ENCODE measurements at regions not wholly inside any gene's neighbourhood (a gene's known extent, or its start where the extent isn't known, plus 50 kb on each side); places are given as distances from the start of the nearest gene placed in this dataset.
A peak's percentile ranks its signal among the peaks of the same experiment; 100 is the strongest.

DNA sequence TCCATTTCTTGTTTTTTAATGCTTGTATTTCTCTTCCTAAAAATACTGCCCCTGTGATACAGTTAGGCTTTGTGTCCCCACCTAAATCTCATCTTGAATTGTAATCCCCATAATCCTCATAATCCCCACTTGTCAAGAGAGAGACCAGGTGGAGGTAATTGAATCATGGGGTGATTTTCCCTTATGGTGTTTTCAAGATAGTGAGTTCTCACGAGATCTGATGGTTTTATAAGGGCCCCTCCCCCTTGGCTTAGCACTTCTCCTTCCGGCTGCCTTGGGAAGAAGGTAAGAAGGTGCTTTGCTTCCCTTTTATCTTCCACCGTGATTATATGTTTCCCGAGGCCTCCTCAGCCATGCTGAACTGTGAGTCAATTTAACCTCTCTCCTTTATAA is 227.4 kb downstream of the MAN2A1 start:
- ATAC-seq: no peak
- no peak overlapping the region for H3K4me3 ChIP-seq
- H3K27ac ChIP-seq: no peak overlapping the region
- H3K4me1 ChIP-seq: peaks cover 3% of the 10 kb centered on the region
- no peaks in the 10 kb centered on the region for H3K9me3 ChIP-seq
- TF ChIP-seq, protein P1, sequence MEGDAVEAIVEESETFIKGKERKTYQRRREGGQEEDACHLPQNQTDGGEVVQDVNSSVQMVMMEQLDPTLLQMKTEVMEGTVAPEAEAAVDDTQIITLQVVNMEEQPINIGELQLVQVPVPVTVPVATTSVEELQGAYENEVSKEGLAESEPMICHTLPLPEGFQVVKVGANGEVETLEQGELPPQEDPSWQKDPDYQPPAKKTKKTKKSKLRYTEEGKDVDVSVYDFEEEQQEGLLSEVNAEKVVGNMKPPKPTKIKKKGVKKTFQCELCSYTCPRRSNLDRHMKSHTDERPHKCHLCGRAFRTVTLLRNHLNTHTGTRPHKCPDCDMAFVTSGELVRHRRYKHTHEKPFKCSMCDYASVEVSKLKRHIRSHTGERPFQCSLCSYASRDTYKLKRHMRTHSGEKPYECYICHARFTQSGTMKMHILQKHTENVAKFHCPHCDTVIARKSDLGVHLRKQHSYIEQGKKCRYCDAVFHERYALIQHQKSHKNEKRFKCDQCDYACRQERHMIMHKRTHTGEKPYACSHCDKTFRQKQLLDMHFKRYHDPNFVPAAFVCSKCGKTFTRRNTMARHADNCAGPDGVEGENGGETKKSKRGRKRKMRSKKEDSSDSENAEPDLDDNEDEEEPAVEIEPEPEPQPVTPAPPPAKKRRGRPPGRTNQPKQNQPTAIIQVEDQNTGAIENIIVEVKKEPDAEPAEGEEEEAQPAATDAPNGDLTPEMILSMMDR (IDR thresholded peaks at IDR 0.05): no peak
- H3K27me3 ChIP-seq (ENCODE audit: low read depth): no peaks in the 10 kb centered on the region
- intact Hi-C loops (cut with DNase I): no loop called here
- no peak for DNase-seq
- no peaks in the 10 kb centered on the region for H3K36me3 ChIP-seq

DNA sequence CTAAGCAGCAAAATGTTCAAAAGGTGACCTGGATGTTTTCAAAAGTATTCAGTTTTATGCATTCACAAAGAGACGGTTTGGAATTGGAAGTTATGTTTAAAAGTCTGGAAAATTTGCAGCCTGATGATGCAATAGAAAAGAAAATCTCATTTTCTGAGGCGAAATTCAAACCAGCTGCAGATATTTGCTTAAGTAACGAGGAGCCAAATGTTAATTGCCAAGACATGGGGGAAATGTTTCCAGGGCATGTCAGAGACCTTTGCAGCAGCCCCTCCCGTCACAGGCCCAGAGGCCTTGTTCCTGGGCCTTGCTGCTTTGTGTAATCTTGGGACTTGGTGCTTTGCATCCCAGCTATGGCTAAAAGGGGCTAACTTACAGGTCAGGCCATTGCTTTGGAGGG is 228.2 kb downstream of the MAN2A1 start:
- intact Hi-C loops (cut with DNase I): no loop called here
- H3K27ac ChIP-seq: no peak overlapping the region
- no peaks in the 10 kb centered on the region for H3K9me3 ChIP-seq
- no peaks in the 10 kb centered on the region for H3K27me3 ChIP-seq (ENCODE audit: low read depth)
- peaks cover 3% of the 10 kb centered on the region for H3K4me1 ChIP-seq
- ATAC-seq (no peak), DNase-seq (no peak)
- no peaks in the 10 kb centered on the region for H3K36me3 ChIP-seq
- no peak overlapping the region for H3K4me3 ChIP-seq
- TF ChIP-seq, protein P1 (IDR thresholded peaks at IDR 0.05): no peak

DNA sequence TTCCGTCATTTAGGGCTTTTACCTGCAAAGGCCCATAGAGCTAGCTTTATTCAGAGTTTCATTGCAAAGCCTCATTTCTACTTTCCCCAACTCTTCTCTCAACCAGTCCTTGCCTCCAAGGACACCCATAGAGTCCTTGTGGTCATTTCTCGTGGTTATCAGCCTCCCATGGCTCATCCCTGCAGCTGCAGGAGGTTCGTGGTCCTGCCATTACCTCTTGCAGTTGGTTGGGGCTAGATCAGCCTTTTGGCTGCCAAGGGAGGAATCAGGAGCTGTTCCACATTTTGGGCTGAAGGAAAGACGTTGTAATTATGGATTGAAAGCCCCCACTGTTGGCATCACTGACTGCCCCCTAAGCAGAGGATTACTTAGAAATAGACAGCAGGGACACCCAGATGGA is 231.0 kb downstream of the MAN2A1 start:
- intact Hi-C loops (cut with DNase I): no loop called here
- no peak for ATAC-seq
- H3K4me3 ChIP-seq: no peak overlapping the region
- H3K27me3 ChIP-seq (ENCODE audit: low read depth): no peaks in the 10 kb centered on the region
- DNase-seq: no peak
- no peaks in the 10 kb centered on the region for H3K36me3 ChIP-seq
- H3K4me1 ChIP-seq: peaks cover 3% of the 10 kb centered on the region
- no peaks in the 10 kb centered on the region for H3K9me3 ChIP-seq
- no peak overlapping the region for H3K27ac ChIP-seq
- TF ChIP-seq, protein P1 (IDR thresholded peaks at IDR 0.05): no peak

DNA sequence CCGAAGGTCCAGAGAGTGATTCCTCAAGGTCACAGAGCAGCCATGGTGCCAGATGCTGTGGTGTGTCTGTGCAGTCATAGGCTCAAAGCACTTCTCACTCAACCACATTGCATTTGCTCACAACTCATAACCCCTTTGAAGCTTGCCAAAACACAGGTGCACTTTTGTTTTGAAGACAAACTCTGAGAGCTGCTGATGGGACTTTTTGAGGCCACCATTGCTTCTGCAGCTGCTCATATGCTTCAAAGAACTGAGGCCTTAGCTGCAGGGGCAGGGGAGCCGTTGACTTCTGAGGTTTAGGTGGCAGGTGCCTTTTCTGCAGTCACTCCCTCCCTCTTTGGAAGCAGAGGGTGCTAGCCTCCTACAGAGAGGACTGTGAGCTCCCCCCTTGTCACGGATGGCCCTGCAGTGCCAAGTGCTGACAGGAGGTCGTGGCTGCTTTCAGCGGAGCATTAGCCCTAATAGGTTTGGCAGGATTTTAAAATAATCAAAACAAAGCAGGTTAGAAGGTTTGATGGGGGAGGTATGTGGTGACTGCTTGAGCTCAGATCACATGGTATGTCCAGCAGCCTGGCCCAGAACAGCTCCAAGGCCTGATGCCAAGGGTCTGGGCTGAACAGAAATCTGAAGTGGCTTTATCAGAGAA is 232.1 kb downstream of the MAN2A1 start:
- no peaks in the 10 kb centered on the region for H3K9me3 ChIP-seq
- H3K27ac ChIP-seq: no peak overlapping the region
- H3K4me1 ChIP-seq: peaks cover 3% of the 10 kb centered on the region
- intact Hi-C loops (cut with DNase I): no loop called here
- H3K36me3 ChIP-seq: no peaks in the 10 kb centered on the region
- peak; percentile 90 to 94 for ATAC-seq
- TF ChIP-seq, protein P1 (IDR thresholded peaks at IDR 0.05): no peak
- no peak overlapping the region for H3K4me3 ChIP-seq
- no peaks in the 10 kb centered on the region for H3K27me3 ChIP-seq (ENCODE audit: low read depth)
- peak; percentile 61 for DNase-seq

DNA sequence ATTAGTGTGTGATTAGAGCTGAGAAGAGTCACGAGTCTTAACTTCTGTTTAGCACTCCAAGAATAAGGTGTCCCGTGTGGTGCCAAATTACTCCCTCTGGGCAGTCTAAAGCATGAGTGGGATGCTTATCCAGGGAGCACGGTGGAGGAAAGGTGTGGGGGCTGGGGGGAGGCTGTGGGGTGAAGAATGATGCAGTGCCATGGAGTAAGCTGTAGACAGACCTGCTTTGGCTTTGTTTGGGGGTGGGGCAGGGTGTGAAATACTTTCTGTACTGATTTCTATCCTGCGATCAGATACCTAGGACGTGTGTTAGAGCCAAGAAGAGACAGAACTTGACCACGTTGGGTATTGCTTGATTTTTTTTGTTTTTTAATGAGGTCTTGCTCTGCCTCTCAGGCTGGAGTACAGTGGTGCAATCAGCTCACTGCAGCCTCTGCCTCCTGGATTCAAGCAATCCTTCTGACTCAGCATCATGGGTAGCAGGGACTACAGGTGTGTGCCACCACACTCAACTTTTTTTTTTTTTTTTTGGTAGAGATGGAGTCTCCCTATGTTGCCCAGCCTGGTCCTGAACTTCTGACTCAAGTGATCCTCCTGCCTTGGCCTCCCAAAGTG is 232.8 kb downstream of the MAN2A1 start:
- no peak for DNase-seq
- H3K27ac ChIP-seq: no peak overlapping the region
- TF ChIP-seq, protein P1 (IDR thresholded peaks at IDR 0.05): no peak
- ATAC-seq: peak; percentile 55 to 81
- H3K27me3 ChIP-seq (ENCODE audit: low read depth): no peaks in the 10 kb centered on the region
- intact Hi-C loops (cut with DNase I): no loop called here
- H3K4me3 ChIP-seq: no peak overlapping the region
- H3K9me3 ChIP-seq: no peaks in the 10 kb centered on the region
- H3K36me3 ChIP-seq: no peaks in the 10 kb centered on the region
- peaks cover 3% of the 10 kb centered on the region for H3K4me1 ChIP-seq

All from lower lobe of right lung (tissue), 2 donors.